RWPE2 (cell line): ENCODE measurements at regions not wholly inside any gene's neighbourhood (a gene's known extent, or its start where the extent isn't known, plus 50 kb on each side); places are given as distances from the start of the nearest gene placed in this dataset.

Experiments
- ATAC-seq: fragments of 200-7000 bp; cut with Tn5 transposase; 3 replicates; pipeline ENCODE4 v1.9.1; 2021; ENCODE audit warnings: low read depth
- DNase-seq: peaks from one replicate; pipeline ENCODE4 v3.0.0-alpha.2; 2020; ENCODE audit warnings: low spot score
- H3K27ac ChIP-seq: fragments of 450-650 bp; 2 replicates; pipeline ENCODE4 v1.5.1; 2017; ENCODE audit warnings: mild to moderate bottlenecking; ENCODE audit not compliant: poor library complexity, severe bottlenecking
- H3K27me3 ChIP-seq: fragments of 250-450 bp; sonication (Bioruptor Pico); 2 replicates; pipeline ENCODE4 v1.5.1; 2021; ENCODE audit warnings: mild to moderate bottlenecking, moderate library complexity; ENCODE audit not compliant: insufficient read depth, poor library complexity, severe bottlenecking
- H3K36me3 ChIP-seq: fragments of 250-450 bp; sonication (Bioruptor Pico); 2 replicates; pipeline ENCODE4 v1.5.1; 2020; ENCODE audit warnings: low read depth, mild to moderate bottlenecking, moderate library complexity
- H3K4me1 ChIP-seq: fragments of 250-450 bp; sonication (Bioruptor Pico); 2 replicates; pipeline ENCODE4 v1.5.1; 2021; ENCODE audit warnings: mild to moderate bottlenecking, moderate library complexity; ENCODE audit not compliant: insufficient read depth, poor library complexity, severe bottlenecking
- H3K4me3 ChIP-seq: fragments of 250-450 bp; sonication (Bioruptor Pico); 2 replicates; pipeline ENCODE4 v1.5.1; 2021; ENCODE audit warnings: mild to moderate bottlenecking, moderate library complexity; ENCODE audit not compliant: severe bottlenecking
- H3K9me3 ChIP-seq: fragments of 250-450 bp; sonication (Bioruptor Pico); 2 replicates; pipeline ENCODE4 v1.5.1; 2021; ENCODE audit warnings: mild to moderate bottlenecking, moderate library complexity; ENCODE audit not compliant: severe bottlenecking
- TF ChIP-seq, protein P1 (sequence below): fragments of 450-650 bp; IDR thresholded peaks from one replicate; pipeline ENCODE4 v1.5.1; 2017; ENCODE audit warnings: mild to moderate bottlenecking, moderate library complexity; ENCODE audit not compliant: poor library complexity, severe bottlenecking

DNA sequence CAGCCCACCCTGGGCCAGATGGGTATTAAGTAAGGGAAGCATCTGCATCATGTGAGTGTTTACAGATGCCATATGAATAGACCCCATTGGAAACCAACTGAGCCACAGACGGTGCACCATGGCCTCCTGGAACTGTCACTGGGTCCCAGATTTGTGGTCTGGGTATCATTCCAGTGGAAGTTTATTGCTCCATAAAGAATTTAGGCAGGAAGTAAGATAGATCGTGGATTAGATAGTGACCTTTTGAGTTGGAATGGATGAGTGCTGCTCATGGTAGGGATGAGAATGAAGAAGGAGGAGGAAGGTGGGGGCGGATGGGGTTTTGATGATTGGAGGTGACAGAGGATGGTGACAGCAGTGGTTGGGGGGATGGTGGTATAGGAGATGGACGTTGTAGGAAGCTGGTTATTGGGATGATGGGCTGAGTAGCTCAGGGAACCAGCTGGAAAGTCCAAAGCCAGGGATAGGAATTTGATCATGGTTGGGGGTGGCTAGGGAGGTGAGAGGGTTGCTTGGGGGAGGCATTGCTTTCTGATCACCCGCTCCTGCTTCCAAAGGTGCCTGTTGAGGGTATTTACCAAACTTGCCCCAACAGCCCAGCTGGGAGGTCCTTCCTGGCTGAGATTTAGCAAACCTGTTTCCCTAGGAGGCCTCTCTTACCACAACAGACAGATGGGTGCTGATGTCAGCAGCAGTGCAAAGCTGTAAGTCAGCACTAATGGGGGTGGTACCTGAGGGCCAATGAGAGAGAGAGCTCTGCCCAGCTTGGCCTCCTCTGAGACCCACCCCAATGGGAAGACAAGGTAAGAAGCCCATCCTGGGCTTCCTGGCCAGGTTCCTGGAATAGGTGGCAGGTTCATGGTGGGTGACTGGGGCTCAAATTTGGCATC is 78.0 kb downstream of the VEGFA start:
- TF ChIP-seq, protein P1, sequence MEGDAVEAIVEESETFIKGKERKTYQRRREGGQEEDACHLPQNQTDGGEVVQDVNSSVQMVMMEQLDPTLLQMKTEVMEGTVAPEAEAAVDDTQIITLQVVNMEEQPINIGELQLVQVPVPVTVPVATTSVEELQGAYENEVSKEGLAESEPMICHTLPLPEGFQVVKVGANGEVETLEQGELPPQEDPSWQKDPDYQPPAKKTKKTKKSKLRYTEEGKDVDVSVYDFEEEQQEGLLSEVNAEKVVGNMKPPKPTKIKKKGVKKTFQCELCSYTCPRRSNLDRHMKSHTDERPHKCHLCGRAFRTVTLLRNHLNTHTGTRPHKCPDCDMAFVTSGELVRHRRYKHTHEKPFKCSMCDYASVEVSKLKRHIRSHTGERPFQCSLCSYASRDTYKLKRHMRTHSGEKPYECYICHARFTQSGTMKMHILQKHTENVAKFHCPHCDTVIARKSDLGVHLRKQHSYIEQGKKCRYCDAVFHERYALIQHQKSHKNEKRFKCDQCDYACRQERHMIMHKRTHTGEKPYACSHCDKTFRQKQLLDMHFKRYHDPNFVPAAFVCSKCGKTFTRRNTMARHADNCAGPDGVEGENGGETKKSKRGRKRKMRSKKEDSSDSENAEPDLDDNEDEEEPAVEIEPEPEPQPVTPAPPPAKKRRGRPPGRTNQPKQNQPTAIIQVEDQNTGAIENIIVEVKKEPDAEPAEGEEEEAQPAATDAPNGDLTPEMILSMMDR, result no peak
- Histone ChIP-seq H3K4me3 (no peak overlapping the region), H3K27me3 (no peaks in the 10 kb centered on the region), H3K9me3 (no peaks in the 10 kb centered on the region), H3K4me1 (no peaks in the 10 kb centered on the region), H3K36me3 (no peaks in the 10 kb centered on the region), H3K27ac (no peak overlapping the region)
- ATAC-seq, result no peak
- no peak for DNase-seq

DNA sequence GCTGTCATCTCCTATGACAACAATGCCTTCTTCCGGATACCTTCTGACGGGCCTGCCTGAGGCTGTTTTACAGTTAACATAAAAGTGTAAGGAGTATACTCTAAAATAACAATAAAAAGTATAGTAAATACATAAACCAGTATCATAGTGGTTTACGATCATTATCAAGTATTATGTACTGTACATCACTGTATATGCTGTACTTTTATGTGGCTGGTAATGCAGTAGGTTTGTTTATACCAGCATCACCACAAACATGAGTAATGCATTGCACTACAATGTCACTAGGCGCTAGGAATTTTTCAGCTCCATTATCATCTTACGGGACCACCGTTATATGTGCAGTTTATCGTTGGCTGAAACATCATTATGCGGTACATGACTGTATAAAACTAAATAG is 76.5 kb downstream of the VEGFA start:
- no peak overlapping the region for H3K4me3 ChIP-seq
- no peaks in the 10 kb centered on the region for H3K36me3 ChIP-seq
- H3K9me3 ChIP-seq, result no peaks in the 10 kb centered on the region
- DNase-seq (no peak), ATAC-seq (no peak)
- H3K27ac ChIP-seq, result no peak overlapping the region
- H3K27me3 ChIP-seq, result no peaks in the 10 kb centered on the region
- TF ChIP-seq, protein P1, result no peak
- no peaks in the 10 kb centered on the region for H3K4me1 ChIP-seq

DNA sequence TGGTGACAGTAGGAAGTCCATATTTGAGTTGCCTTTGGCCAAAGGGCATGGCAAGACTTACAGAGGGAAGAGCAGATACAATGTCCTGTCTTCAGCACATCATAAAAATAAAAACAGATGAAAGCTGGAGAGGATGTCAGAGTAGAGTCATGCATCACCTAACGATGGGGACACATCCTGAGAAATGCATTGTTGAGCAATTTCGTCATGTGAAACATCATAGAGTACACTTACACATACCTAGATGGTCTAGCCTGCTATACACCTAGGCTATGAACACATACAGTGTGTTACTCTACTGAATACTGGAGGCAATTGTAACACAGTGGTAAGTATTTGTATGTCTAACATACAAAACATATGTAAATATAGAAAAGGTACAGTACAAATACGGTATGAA is 75.6 kb downstream of the VEGFA start:
- no peak for DNase-seq
- H3K4me3 ChIP-seq, result no peak overlapping the region
- H3K36me3 ChIP-seq, result no peaks in the 10 kb centered on the region
- TF ChIP-seq, protein P1, result no peak
- no peak overlapping the region for H3K27ac ChIP-seq
- no peaks in the 10 kb centered on the region for H3K27me3 ChIP-seq
- H3K4me1 ChIP-seq, result no peaks in the 10 kb centered on the region
- no peaks in the 10 kb centered on the region for H3K9me3 ChIP-seq
- ATAC-seq, result peak; percentile 41; the same call in 1 of the 3 replicates

DNA sequence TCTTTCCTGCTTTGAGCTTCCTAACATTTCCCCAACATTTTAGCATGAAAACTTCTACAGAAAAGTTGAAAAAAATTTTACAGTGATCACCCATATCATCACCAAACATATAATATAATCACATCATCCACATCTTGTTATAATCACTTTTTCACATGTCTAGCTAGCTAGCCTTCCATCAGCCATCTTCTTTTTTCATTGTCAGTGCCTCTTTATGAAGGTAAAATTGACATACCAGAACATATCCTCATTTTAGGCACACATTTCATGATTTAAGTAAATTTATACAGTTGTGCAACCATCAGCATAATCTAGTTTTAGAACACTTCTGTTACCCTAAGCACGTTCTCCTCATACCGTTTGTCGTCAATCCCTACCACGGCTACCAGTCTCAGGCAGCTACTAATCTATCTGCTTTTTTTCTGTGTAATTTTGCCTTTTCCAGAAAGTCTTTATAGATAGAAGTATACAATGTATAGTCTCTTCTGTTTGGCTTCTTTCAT is 73.7 kb downstream of the VEGFA start:
- Histone ChIP-seq H3K9me3 (no peaks in the 10 kb centered on the region), H3K36me3 (no peaks in the 10 kb centered on the region), H3K4me3 (no peak overlapping the region), H3K27me3 (no peaks in the 10 kb centered on the region), H3K4me1 (no peaks in the 10 kb centered on the region), H3K27ac (no peak overlapping the region)
- ATAC-seq (no peak), DNase-seq (no peak)
- TF ChIP-seq, protein P1, result no peak
